PC-9 (cell line): ENCODE measurements at regions not wholly inside any gene's neighbourhood (a gene's known extent, or its start where the extent isn't known, plus 50 kb on each side); places are given as distances from the start of the nearest gene placed in this dataset.

Experiments used
- BruUV-seq: library from RNA; stranded (reverse); fragments of 400-500 nt; replicated peaks from 2 replicates; lab custom pipeline; 2021; lab: Mats Ljungman, UMichigan
- CTCF ChIA-PET: fragments of 300-600 bp; sonication (Branson Sonifier 250); formaldehyde crosslinking; loops from one replicate; lab custom pipeline; 2022; ENCODE audit warnings: antibody characterized with exemption; lab: Charles Lee
- POLR2A ChIA-PET: fragments of 300-600 bp; sonication (Branson Sonifier 250); formaldehyde crosslinking; loops from one replicate; lab custom pipeline; 2022; ENCODE audit warnings: antibody characterized with exemption; ENCODE audit not compliant: unreplicated experiment; lab: Charles Lee
- DNase-seq, 2 experiments: peaks; one replicate each; pipeline versions ENCODE4 v3.0.0 to v3.0.0-alpha.2; 2015 to 2022; ENCODE audit warnings: mixed read lengths in 1 of 2
- H2AFZ ChIP-seq: fragments of 200-600 bp; sonication (generic); 2 replicates; pipeline ENCODE4 v1.8.1; 2017; ENCODE audit warnings: antibody characterized with exemption
- H3F3A ChIP-seq: fragments of 200-600 bp; sonication (generic); 2 replicates; pipeline ENCODE4 v1.8.1; 2017; ENCODE audit warnings: antibody characterized with exemption, mild to moderate bottlenecking, low read depth; ENCODE audit not compliant: insufficient read depth
- H3K27ac ChIP-seq: fragments of 200-600 bp; sonication (generic); 2 replicates; pipeline ENCODE4 v1.6.1; 2016; ENCODE audit warnings: mixed run types
- H3K27me3 ChIP-seq: fragments of 200-600 bp; sonication (generic); 2 replicates; pipeline ENCODE4 v1.6.1; 2016; ENCODE audit warnings: low read depth, mixed run types; ENCODE audit not compliant: insufficient read depth
- H3K36me3 ChIP-seq: fragments of 200-600 bp; sonication (generic); 2 replicates; pipeline ENCODE4 v1.6.1; 2016; ENCODE audit warnings: low read depth, mixed run types
- H3K4me1 ChIP-seq: fragments of 200-600 bp; sonication (generic); replicated peaks from 2 replicates; pipeline ENCODE4 v1.6.1; 2016; ENCODE audit warnings: mixed run types; ENCODE audit not compliant: insufficient read depth
- H3K4me2 ChIP-seq: fragments of 200-600 bp; sonication (generic); 2 replicates; pipeline ENCODE4 v1.6.1; 2017; ENCODE audit warnings: mixed run types
- H3K4me3 ChIP-seq: fragments of 200-600 bp; sonication (generic); 2 replicates; pipeline ENCODE4 v1.6.1; 2016; ENCODE audit warnings: mixed run types
- H3K79me2 ChIP-seq: fragments of 200-600 bp; sonication (generic); 2 replicates; pipeline ENCODE4 v1.6.1; 2017; ENCODE audit warnings: low read depth, mixed run types
- H3K9me2 ChIP-seq: fragments of 200-600 bp; sonication (generic); 2 replicates; pipeline ENCODE4 v1.8.1; 2017; ENCODE audit warnings: mild to moderate bottlenecking; ENCODE audit not compliant: insufficient read depth
- H3K9me3 ChIP-seq: fragments of 200-600 bp; sonication (generic); 2 replicates; pipeline ENCODE4 v1.8.1; 2016; ENCODE audit warnings: low read depth; ENCODE audit not compliant: insufficient read depth
- H4K20me1 ChIP-seq: fragments of 200-600 bp; sonication (generic); 2 replicates; pipeline ENCODE4 v1.8.1; 2017; ENCODE audit not compliant: insufficient read depth
- CTCF ChIP-seq: fragments of 200-600 bp; sonication (generic); conservative IDR thresholded peaks from 2 replicates; pipeline ENCODE4 v1.6.1; 2017; ENCODE audit warnings: mixed run types, antibody characterized with exemption, mild to moderate bottlenecking, moderate library complexity
- EZH2 ChIP-seq: fragments of 200-600 bp; sonication (generic); IDR thresholded peaks from 2 replicates; pipeline ENCODE4 v1.8.0; 2017; ENCODE audit warnings: antibody characterized with exemption, low read depth
- intact Hi-C: fragments of 100-400 bp; cut with micrococcal nuclease; formaldehyde crosslinking; loops from one replicate; pipeline ENCODE4 v1.10.0; 2022; ENCODE audit not compliant: unreplicated experiment

GRCh38 chr11:106381895-106382294 lies 304.4 kb downstream of the AASDHPPT start:
- Histone ChIP-seq H3K4me1 (0 out of 2 replicates have a peak, but pooled peaks cover 4% of the 10 kb centered on the region), H3K79me2 (no peaks in the 10 kb centered on the region), H3K9me3 (no peaks in the 10 kb centered on the region; the same call in 1 of the 2 replicates), H2AFZ (no peak overlapping the region), H3K4me3 (no peak overlapping the region), H3K4me2 (no peak overlapping the region), H3K27me3 (no peaks in the 10 kb centered on the region), H3K36me3 (no peaks in the 10 kb centered on the region), H3K9me2 (no peaks in the 10 kb centered on the region; the same call in 1 of the 2 replicates), H3F3A (no peaks in the 10 kb centered on the region), H3K27ac (no peak overlapping the region), H4K20me1 (no peaks in the 10 kb centered on the region)
- POLR2A ChIA-PET = no interaction called here
- peak; percentile 30 to 44 for DNase-seq
- intact Hi-C loops = no loop called here
- CTCF ChIA-PET = no interaction called here
- BruUV-seq = no TSS peak
- TF ChIP-seq EZH2 (no peak), CTCF (no peak)

- peaks cover 13% of the 10 kb centered on the region for H3K4me1 ChIP-seq
- no peak overlapping the region for H3K4me2 ChIP-seq
- H3K36me3 ChIP-seq = no peaks in the 10 kb centered on the region
- no peaks in the 10 kb centered on the region; the same call in 1 of the 2 replicates for H3K9me3 ChIP-seq
- H3F3A ChIP-seq = peaks cover 10% of the 10 kb centered on the region
- H2AFZ ChIP-seq = no peak overlapping the region
- no peak overlapping the region for H3K4me3 ChIP-seq
- no peaks in the 10 kb centered on the region for H4K20me1 ChIP-seq
- no peak overlapping the region for H3K27ac ChIP-seq
- CTCF ChIA-PET = no interaction called here
- H3K79me2 ChIP-seq = no peaks in the 10 kb centered on the region
- no TSS peak for BruUV-seq
- POLR2A ChIA-PET = no interaction called here
- no peaks in the 10 kb centered on the region for H3K27me3 ChIP-seq
- intact Hi-C loops = no loop called here
- DNase-seq = no peak
- H3K9me2 ChIP-seq = no peaks in the 10 kb centered on the region; the same call in 1 of the 2 replicates
- TF ChIP-seq EZH2 = no peak
- no peak for TF ChIP-seq CTCF
These were observed 307.0 kb downstream of the AASDHPPT start for GRCh38 chr11:106384429-106384828.

GRCh38 chr11:106386519-106386918 lies 309.1 kb downstream of the AASDHPPT start:
- Histone ChIP-seq H3K9me2 (no peaks in the 10 kb centered on the region; the same call in 1 of the 2 replicates), H3F3A (peaks cover 19% of the 10 kb centered on the region), H3K4me1 (peaks cover 27% of the 10 kb centered on the region), H3K27ac (no peak overlapping the region), H2AFZ (no peak overlapping the region), H3K27me3 (no peaks in the 10 kb centered on the region), H3K9me3 (peaks cover 6% of the 10 kb centered on the region), H3K4me3 (no peak overlapping the region), H3K36me3 (no peaks in the 10 kb centered on the region), H3K79me2 (no peaks in the 10 kb centered on the region), H3K4me2 (no peak overlapping the region), H4K20me1 (no peaks in the 10 kb centered on the region)
- intact Hi-C loops = no loop called here
- BruUV-seq = no TSS peak
- POLR2A ChIA-PET = no interaction called here
- TF ChIP-seq CTCF (no peak), EZH2 (no peak)
- DNase-seq = no peak
- CTCF ChIA-PET = no interaction called here
